Occipital lobe (tissue), 1 donor: ENCODE measurements at regions not wholly inside any gene's neighbourhood (a gene's known extent, or its start where the extent isn't known, plus 50 kb on each side); places are given as distances from the start of the nearest gene placed in this dataset.

ENCODE experiments used
- DNase-seq: peaks from one replicate; lab custom pipeline; 2025; lab: John Stamatoyannopoulos, UW

DNA sequence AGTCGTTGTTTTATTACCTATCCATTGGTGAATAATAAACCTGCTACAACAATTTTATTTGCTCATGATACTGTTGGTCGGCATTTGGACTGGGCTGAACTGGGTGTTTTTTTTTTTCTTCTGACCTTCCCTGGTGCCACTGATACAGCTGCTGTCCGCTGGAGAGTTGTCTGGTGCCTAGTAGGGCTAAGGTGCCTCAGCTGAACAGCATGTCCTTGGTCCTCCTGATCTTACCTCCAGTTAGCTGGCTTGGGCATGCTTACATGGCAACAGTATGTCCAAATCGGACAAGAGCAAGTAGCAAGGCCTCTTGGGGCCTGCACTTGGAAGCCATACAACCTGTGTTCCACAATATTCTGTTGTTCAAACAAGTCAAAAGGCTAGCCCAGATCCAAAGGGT lies 563.4 kb downstream of the BMP2 start:
- DNase-seq = no peak

DNA sequence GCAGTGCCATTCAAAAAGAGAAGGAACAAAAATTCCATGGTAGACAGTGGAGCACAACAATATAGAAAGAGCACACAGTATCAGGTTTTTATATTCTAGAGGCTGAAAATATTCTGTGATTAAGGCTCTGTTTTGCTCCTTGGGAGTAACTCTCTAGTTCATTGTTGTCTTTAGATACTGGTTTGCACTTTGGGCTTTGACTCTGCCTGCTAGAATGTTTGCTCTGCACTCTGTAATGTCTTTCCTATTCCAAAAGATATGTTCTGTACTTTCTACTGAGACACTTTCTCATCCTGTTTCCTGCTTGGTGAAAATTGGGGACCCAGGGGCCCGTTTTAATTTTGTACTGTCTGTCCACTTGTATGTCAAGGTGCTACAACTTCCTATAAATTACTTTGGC lies 564.7 kb downstream of the BMP2 start:
- DNase-seq = no peak

GRCh38 chr20:7333841-7334240 lies 566.4 kb downstream of the BMP2 start:
- DNase-seq = no peak

GRCh38 chr20:7346026-7346425 lies 578.5 kb downstream of the BMP2 start:
- DNase-seq = no peak

- no peak for DNase-seq
Measured at GRCh38 chr20:7346562-7346961, 579.1 kb downstream of the BMP2 start.

DNA sequence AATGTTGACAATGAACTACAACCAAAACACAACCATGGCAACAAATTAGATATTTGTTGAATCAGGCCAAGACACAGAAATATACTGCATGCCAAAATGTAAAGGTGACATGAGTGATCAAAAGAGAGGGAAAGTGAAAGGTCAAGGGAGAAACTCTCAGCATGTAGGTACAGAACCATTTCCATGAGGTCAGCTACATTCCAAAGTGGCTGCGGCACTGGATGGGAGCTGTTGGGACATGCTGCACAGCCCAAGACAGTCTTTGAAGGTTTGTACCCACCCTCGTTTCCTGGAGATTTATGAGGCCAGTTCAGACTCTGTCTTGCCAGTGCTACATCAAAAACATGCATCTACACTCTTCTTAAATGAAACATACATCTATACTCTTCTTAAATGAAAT lies 579.9 kb downstream of the BMP2 start:
- DNase-seq = no peak

GRCh38 chr20:7348253-7348652 lies 580.8 kb downstream of the BMP2 start:
- no peak for DNase-seq

- no peak for DNase-seq
Measured at GRCh38 chr20:7352165-7352564, 584.7 kb downstream of the BMP2 start.

DNA sequence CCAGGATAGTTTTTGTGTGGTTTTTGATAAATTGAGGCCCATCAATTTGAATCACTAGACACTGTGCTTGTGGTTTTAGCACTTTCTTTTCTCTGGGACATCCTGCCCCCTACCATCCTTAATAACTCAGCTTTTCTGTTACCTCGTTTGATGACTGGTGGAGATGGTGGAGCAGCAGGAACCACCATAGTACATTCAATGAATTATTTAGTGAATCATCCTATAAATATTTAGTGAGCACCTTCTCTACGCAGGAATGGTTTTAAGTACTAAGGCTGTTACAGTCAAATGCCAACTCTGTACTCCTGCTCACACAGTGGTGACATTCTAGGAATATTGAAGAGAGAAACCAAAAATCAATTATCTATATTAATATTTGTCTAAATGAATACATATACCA lies 585.2 kb downstream of the HAO1 start:
- DNase-seq = no peak

DNA sequence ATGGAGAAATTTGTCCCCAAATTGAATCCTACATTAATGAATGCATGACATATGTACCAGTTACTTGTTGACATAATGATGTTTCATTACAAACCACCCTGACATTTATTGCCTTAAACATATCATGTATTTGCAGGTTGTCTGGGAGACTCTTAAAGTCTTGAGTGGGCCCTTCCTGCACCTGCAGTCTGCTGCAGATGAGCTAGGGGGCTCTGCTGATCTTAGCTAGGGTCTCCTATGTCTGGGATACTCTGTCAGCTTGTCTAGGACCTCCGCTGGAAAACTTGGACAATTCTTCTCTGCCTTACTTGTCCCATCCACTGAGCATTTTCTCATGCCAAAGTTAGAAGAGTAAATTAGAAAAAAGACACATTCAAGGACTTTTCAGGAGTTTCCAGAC lies 581.6 kb downstream of the HAO1 start:
- no peak for DNase-seq

DNA sequence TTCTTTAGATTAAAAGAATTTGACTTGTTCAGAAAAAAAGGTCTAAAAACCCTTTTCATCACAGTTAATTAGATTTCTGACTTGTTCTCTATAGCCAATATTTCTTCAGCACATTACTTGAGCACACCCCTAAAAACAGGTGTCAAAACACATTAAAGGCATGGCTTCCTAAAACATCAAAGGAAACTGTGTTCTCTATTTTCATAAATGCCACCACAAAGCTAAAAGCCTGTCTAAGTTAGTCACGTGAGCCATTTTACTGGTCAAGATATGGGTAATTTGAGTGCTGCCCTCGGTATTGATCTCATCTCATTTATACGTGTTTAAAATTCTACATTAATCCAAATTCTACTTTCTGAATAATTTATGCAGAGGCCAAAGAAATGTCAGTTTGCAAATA lies 580.5 kb downstream of the HAO1 start:
- no peak for DNase-seq

DNA sequence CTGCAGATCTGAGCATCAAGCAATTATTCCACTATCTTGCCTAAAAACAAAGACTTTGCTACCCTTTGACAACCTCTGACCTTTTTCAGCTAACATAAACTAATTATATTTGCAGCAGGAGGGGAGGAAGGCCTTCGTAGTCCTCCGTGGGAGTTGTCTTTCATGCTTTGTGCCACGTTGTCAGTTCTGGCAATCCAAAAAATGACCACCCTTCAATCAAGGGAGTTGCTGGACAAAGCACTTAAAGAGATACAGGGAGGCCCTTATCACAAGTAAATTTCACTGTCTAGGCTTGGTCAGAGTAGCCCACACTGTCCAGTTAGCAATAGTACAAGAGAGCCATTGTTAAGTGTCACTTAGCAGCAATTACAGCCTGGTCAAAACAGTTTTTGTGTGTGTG lies 578.9 kb downstream of the HAO1 start:
- DNase-seq = no peak

DNA sequence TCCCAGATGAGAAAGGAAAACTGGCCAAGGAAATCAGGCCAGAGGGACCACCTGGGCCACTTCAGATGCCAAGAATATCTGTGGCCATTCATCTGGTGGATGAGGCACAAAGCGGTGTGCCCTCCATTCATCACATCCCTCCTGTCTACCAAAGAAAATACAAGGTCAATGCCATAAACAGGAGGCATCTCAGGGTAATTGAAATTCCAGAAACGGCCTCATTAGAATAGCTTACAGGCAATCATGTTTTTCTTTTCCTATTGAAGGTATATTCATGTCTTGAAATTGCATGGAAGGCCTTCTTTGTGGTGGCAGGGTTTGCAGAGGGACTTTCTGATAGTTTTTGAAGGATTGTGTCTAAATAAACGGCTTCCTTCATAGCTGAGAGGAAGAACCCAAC lies 578.3 kb downstream of the HAO1 start:
- no peak for DNase-seq

GRCh38 chr20:7362601-7363000 lies 577.7 kb downstream of the HAO1 start:
- no peak for DNase-seq

DNA sequence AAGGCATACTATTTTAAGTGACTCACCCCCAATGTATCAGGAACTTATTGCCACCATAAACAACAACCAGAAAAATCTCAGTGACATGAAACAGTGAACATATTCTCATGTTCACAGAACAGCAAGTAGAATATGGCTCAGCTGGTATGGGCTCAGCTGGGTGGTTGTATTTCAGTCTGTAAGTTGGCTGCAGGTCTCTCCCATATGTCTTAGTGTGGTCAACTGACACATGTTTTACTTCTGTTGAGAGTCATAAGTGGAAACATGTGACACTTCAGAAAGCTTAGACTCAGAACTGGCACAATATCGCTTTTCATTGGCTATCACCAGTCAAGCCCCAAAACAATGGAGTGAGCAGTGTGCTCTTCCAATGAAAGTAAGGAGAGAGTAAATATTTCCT lies 574.1 kb downstream of the HAO1 start:
- DNase-seq = no peak

- DNase-seq = no peak
Measured at GRCh38 chr20:7371518-7372163, 568.6 kb downstream of the HAO1 start.

GRCh38 chr20:7375905-7376304 lies 564.4 kb downstream of the HAO1 start:
- no peak for DNase-seq

GRCh38 chr20:7378864-7379605 lies 561.2 kb downstream of the HAO1 start:
- DNase-seq = no peak

- DNase-seq = no peak
Measured at GRCh38 chr20:7379621-7380220, 560.5 kb downstream of the HAO1 start.

DNA sequence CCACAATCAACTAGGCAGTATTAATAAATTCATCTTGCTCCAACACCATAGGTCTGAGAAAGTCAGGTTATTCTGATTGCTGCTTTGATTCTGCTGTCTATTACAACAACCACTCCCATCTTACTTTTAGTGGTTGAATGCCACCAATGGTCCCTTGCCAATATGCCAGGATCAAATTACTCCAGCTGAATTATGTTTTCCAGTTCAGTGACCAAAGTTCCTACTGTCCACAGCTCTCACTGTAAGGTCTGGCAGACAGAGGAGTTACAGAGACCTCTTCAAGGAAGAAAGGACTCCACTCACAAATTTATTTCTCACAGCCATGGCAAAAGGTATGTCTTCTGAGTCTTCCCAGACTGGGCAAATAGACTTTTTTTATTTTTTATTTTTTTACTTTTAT lies 557.0 kb downstream of the HAO1 start:
- no peak for DNase-seq

- DNase-seq = no peak
Measured at GRCh38 chr20:7387638-7388193, 552.5 kb downstream of the HAO1 start.

GRCh38 chr20:7389216-7389615 lies 551.0 kb downstream of the HAO1 start:
- no peak for DNase-seq
